H9 (cell line): ENCODE measurements at regions not wholly inside any gene's neighbourhood (a gene's known extent, or its start where the extent isn't known, plus 50 kb on each side); places are given as distances from the start of the nearest gene placed in this dataset.
"Not testable (repeated sequence)": the region's sequence is repeated elsewhere in the genome, so short reads cannot be mapped to it uniquely, and the experiment has no call there.

Experiments used
- DNase-seq: peaks from one replicate; pipeline ENCODE4 v3.0.0-alpha.2; 2017
- H2AFZ ChIP-seq: one replicate; pipeline ENCODE4 v1.6.1; 2013; ENCODE audit warnings: mild to moderate bottlenecking, low read length, control low read depth, moderate library complexity
- H2AK5ac ChIP-seq: 2 replicates; pipeline ENCODE4 v1.6.1; 2013; ENCODE audit warnings: low read length, control low read depth, mixed read lengths; ENCODE audit not compliant: insufficient read length
- H2BK120ac ChIP-seq: one replicate; pipeline ENCODE4 v1.6.1; 2013; ENCODE audit warnings: low read depth, mild to moderate bottlenecking, low read length, control low read depth, inconsistent platforms; ENCODE audit not compliant: poor library complexity, severe bottlenecking
- H2BK12ac ChIP-seq: 2 replicates; pipeline ENCODE4 v1.6.1; 2013; ENCODE audit warnings: low read length, control low read depth, mixed read lengths, low read depth; ENCODE audit not compliant: insufficient read length
- H2BK15ac ChIP-seq: 2 replicates; pipeline ENCODE4 v1.6.1; 2013; ENCODE audit warnings: low read depth, low read length, control low read depth
- H2BK20ac ChIP-seq: one replicate; pipeline ENCODE4 v1.6.1; 2013; ENCODE audit warnings: low read depth, mild to moderate bottlenecking, low read length, control low read depth, inconsistent platforms; ENCODE audit not compliant: poor library complexity, severe bottlenecking
- H2BK5ac ChIP-seq: 2 replicates; pipeline ENCODE4 v1.6.1; 2013; ENCODE audit warnings: low read length, control low read depth, mixed read lengths; ENCODE audit not compliant: insufficient read length
- H3K14ac ChIP-seq: 2 replicates; pipeline ENCODE4 v1.6.1; 2013; ENCODE audit warnings: low read length, control low read depth; ENCODE audit not compliant: insufficient read depth
- H3K18ac ChIP-seq: 2 replicates; pipeline ENCODE4 v1.6.1; 2013; ENCODE audit warnings: low read depth, mild to moderate bottlenecking, mixed read lengths, low read length, control low read depth; ENCODE audit not compliant: insufficient read length
- H3K23ac ChIP-seq: 2 replicates; pipeline ENCODE4 v1.6.1; 2013; ENCODE audit warnings: low read length, control low read depth, mixed read lengths, low read depth; ENCODE audit not compliant: insufficient read length
- H3K23me2 ChIP-seq: 2 replicates; pipeline ENCODE4 v1.6.1; 2013; ENCODE audit warnings: low read depth, mild to moderate bottlenecking, mixed read lengths, low read length, control low read depth; ENCODE audit not compliant: insufficient read length, poor library complexity, severe bottlenecking
- H3K27ac ChIP-seq: 2 replicates; pipeline ENCODE4 v1.5.1; 2013; ENCODE audit warnings: low read length, control low read depth, mixed read lengths, low read depth; ENCODE audit not compliant: insufficient read length
- H3K27me3 ChIP-seq: 2 replicates; pipeline ENCODE4 v1.6.1; 2013; ENCODE audit warnings: low read length, control low read depth, inconsistent platforms; ENCODE audit not compliant: insufficient read depth
- H3K4ac ChIP-seq: 2 replicates; pipeline ENCODE4 v1.6.1; 2013; ENCODE audit warnings: low read depth, mild to moderate bottlenecking, control low read depth, inconsistent platforms, low read length, moderate library complexity
- H3K4me1 ChIP-seq: 2 replicates; pipeline ENCODE4 v1.6.1; 2013; ENCODE audit warnings: low read length, control low read depth, inconsistent platforms; ENCODE audit not compliant: insufficient read depth
- H3K4me2 ChIP-seq: 2 replicates; pipeline ENCODE4 v1.6.1; 2013; ENCODE audit warnings: low read length, control low read depth, mixed read lengths; ENCODE audit not compliant: insufficient read length, insufficient read depth
- H3K56ac ChIP-seq: 2 replicates; pipeline ENCODE4 v1.6.1; 2013; ENCODE audit warnings: low read depth, mild to moderate bottlenecking, mixed read lengths, low read length, control low read depth; ENCODE audit not compliant: insufficient read length
- H3K79me1 ChIP-seq: 2 replicates; pipeline ENCODE4 v1.6.1; 2013; ENCODE audit warnings: low read depth, mild to moderate bottlenecking, moderate library complexity, low read length, control low read depth, inconsistent platforms; ENCODE audit not compliant: insufficient read depth, poor library complexity, severe bottlenecking
- H3K79me2 ChIP-seq: 2 replicates; pipeline ENCODE4 v1.6.1; 2013; ENCODE audit warnings: low read length, control low read depth, inconsistent platforms; ENCODE audit not compliant: insufficient read depth
- H3K9ac ChIP-seq: 2 replicates; pipeline ENCODE4 v1.6.1; 2013; ENCODE audit warnings: low read length, control low read depth, mixed read lengths; ENCODE audit not compliant: insufficient read length; ENCODE audit errors: extremely low read depth
- H3K9me3 ChIP-seq: one replicate; pipeline ENCODE4 v1.6.1; 2013; ENCODE audit warnings: low read depth, low read length, inconsistent platforms; ENCODE audit not compliant: control insufficient read depth
- H3T11ph ChIP-seq: one replicate; pipeline ENCODE4 v1.6.1; 2013; ENCODE audit warnings: mild to moderate bottlenecking, low read length, control low read depth, inconsistent platforms
- H4K20me1 ChIP-seq: one replicate; pipeline ENCODE4 v1.6.1; 2013; ENCODE audit not compliant: control insufficient read depth, insufficient read length, insufficient read depth
- H4K5ac ChIP-seq: 2 replicates; pipeline ENCODE4 v1.6.1; 2013; ENCODE audit warnings: low read depth, mild to moderate bottlenecking, mixed read lengths, low read length, control low read depth; ENCODE audit not compliant: insufficient read length
- H4K8ac ChIP-seq: replicated peaks from 2 replicates; pipeline ENCODE4 v1.6.1; 2013; ENCODE audit warnings: low read length, control low read depth, mixed read lengths, low read depth; ENCODE audit not compliant: insufficient read length
- H4K91ac ChIP-seq: 2 replicates; pipeline ENCODE4 v1.6.1; 2013; ENCODE audit warnings: low read depth, mild to moderate bottlenecking, moderate library complexity, mixed read lengths, low read length, control low read depth; ENCODE audit not compliant: insufficient read length
- H3K27ac Mint-ChIP-seq, 3 experiments: 2 replicates in 2 of 3; 3 replicates in 1 of 3; pipeline ENCODE4 v1.8.0; 2020 to 2021; ENCODE audit warnings: mixed read lengths in 3 of 3, mild to moderate bottlenecking in 1 of 3, moderate library complexity in 1 of 3
- H3K27me3 Mint-ChIP-seq: 2 replicates; pipeline ENCODE4 v1.8.0; 2021; ENCODE audit warnings: low read depth, mild to moderate bottlenecking, moderate library complexity, mixed read lengths
- H3K36me3 Mint-ChIP-seq, 3 experiments: 2 replicates in 2 of 3; 3 replicates in 1 of 3; pipeline ENCODE4 v1.8.0; 2020 to 2021; ENCODE audit warnings: low read depth in 3 of 3, mixed read lengths in 3 of 3; ENCODE audit not compliant: insufficient read depth in 1 of 3
- H3K4me1 Mint-ChIP-seq, 2 experiments: 2 replicates each; pipeline ENCODE4 v1.8.0; 2020; ENCODE audit warnings: mixed read lengths in 2 of 2
- H3K4me3 Mint-ChIP-seq, 2 experiments: 2 replicates in 1 of 2; 3 replicates in 1 of 2; pipeline ENCODE4 v1.8.0; 2020 to 2021; ENCODE audit warnings: mild to moderate bottlenecking in 2 of 2, mixed read lengths in 2 of 2, moderate library complexity in 1 of 2
- H3K9me3 Mint-ChIP-seq, 2 experiments: 2 replicates in 1 of 2; 3 replicates in 1 of 2; pipeline ENCODE4 v1.8.0; 2020; ENCODE audit warnings: mild to moderate bottlenecking in 2 of 2, mixed read lengths in 2 of 2, moderate library complexity in 1 of 2
- CTCF ChIP-seq: fragments of 200-600 bp; sonication (generic); conservative IDR thresholded peaks from 3 replicates; pipeline ENCODE4 v1.8.0; 2021; ENCODE audit warnings: antibody characterized with exemption, mild to moderate bottlenecking
- WGBS: extraction: QIAGEN DNeasy Blood & Tissue Kit; methylation state at CpG from one replicate; pipeline ENCODE4 v1.1.7; 2013; ENCODE audit warnings: missing lambda C conversion rate, low lambda C conversion rate, mixed read lengths; ENCODE audit not compliant: insufficient read length; ENCODE audit errors: extremely low coverage; 5-methylcytosine and 5-hydroxymethylcytosine counted together

- Histone ChIP-seq H3K18ac (no peak overlapping the region), H2BK12ac (no peak overlapping the region), H3K23ac (no peak overlapping the region), H3K79me1 (no peaks in the 10 kb centered on the region), H3K4me2 (no peak overlapping the region), H3K4ac (no peak overlapping the region), H2BK5ac (no peak overlapping the region), H3T11ph (no peak overlapping the region), H3K23me2 (no peaks in the 10 kb centered on the region), H4K20me1 (no peaks in the 10 kb centered on the region), H3K9me3 (no peaks in the 10 kb centered on the region), H3K27me3 (no peaks in the 10 kb centered on the region), H3K9ac (no peak overlapping the region), H3K56ac (no peak overlapping the region), H4K8ac (no peak overlapping the region), H2BK15ac (no peak overlapping the region), H2AK5ac (no peak overlapping the region), H3K4me1 (no peaks in the 10 kb centered on the region), H4K91ac (no peak overlapping the region), H2BK20ac (no peak overlapping the region), H2BK120ac (no peak overlapping the region), H3K14ac (no peak overlapping the region), H3K27ac (no peak overlapping the region), H2AFZ (no peak overlapping the region), H4K5ac (no peak overlapping the region), H3K79me2 (no peaks in the 10 kb centered on the region)
- no peaks in the 10 kb centered on the region for H3K27me3 Mint-ChIP-seq
- TF ChIP-seq CTCF, result no peak
- no peak overlapping the region for H3K27ac Mint-ChIP-seq
- H3K9me3 Mint-ChIP-seq, result no peaks in the 10 kb centered on the region
- H3K4me3 Mint-ChIP-seq, result no peak overlapping the region
- H3K4me1 Mint-ChIP-seq, result no peaks in the 10 kb centered on the region
- no peak for DNase-seq
- no peaks in the 10 kb centered on the region for H3K36me3 Mint-ChIP-seq
- no CpG with 5 or more reads among the region's 2 CpGs for WGBS
These were observed 457.0 kb downstream of the SLC6A15 start for GRCh38 chr12:84455598-84455997.

- not testable (repeated sequence) for H3K4me1 Mint-ChIP-seq, H3K4me1 ChIP-seq, H3K14ac ChIP-seq, H3K56ac ChIP-seq, H3K9me3 Mint-ChIP-seq, H2BK12ac ChIP-seq, H2BK20ac ChIP-seq, H3K4me3 Mint-ChIP-seq, H3K4me2 ChIP-seq, H3K9me3 ChIP-seq, H3K9ac ChIP-seq, H3K23me2 ChIP-seq, H3K36me3 Mint-ChIP-seq, H2BK15ac ChIP-seq, H2AK5ac ChIP-seq, H3K4ac ChIP-seq, H3K27me3 Mint-ChIP-seq, H3K23ac ChIP-seq, H2AFZ ChIP-seq, H3K27me3 ChIP-seq, H4K5ac ChIP-seq, H3K27ac Mint-ChIP-seq, H4K8ac ChIP-seq, H3K79me2 ChIP-seq, DNase-seq, H3K27ac ChIP-seq, H3K18ac ChIP-seq, H4K20me1 ChIP-seq, H2BK120ac ChIP-seq, H3K79me1 ChIP-seq, H2BK5ac ChIP-seq, H3T11ph ChIP-seq, H4K91ac ChIP-seq
- WGBS, result no CpG with 5 or more reads among the region's 3 CpGs
These were observed 466.1 kb downstream of the SLC6A15 start for GRCh38 chr12:84446478-84446877.
